ENCODE measurements at regions not wholly inside any gene's neighbourhood (a gene's known extent, or its start where the extent isn't known, plus 50 kb on each side); places are given as distances from the start of the nearest gene placed in this dataset.

DNA sequence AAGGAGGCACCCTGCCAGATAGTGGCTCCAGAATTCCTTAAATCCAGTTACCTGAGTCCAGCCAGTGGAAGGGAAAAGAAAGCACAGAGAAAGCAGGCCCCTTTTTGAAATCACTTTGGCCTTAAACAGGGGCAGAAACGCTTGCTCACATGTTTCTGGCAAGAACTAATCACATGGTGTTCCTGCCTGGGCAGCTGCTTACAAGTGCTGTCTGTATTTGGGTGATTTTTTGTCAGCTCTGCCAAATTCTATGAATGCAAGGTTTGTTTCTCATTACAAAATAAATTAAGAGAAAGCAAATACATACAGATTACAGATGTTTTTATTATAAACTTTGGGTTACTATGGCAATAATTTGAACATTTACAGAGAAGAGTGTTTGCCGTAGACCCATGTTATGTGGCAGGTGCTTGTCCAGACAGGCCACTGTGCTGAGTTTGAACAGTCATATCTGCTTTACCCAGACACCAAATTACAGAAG lies 1237.8 kb downstream of the SLITRK5 start:
- no peak for DNase-seq

DNA sequence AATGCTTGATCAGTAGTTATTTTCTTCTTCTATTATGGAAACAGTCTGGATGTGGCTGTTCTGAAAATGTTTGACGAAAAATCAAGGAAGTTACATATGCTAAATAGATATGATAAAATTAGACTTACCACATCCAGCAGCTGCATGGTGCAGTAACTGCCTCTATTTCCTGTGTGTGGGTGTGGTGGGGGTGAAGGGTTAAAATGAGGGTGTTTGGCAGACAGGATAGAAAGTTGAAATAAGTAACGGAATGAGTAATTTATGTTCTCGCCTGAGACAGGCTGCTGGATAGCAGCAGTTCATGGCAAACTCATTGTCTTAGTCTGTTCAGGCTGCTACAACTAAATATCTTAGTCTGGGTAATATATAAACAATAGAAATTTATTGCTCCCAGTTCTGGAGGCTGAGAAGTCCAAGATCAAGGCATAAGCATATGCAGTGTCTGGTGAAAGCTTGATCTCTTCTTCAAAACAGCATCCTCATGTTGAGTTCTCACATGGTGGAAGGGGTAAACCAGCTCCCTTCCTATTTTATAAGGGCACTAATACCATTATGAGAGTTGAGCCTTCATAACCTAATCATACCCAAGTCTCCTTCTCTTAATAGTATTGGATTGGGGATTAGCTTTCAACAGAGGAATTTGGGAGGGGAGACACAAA lies 1248.9 kb downstream of the SLITRK5 start:
- DNase-seq, result no peak

DNA sequence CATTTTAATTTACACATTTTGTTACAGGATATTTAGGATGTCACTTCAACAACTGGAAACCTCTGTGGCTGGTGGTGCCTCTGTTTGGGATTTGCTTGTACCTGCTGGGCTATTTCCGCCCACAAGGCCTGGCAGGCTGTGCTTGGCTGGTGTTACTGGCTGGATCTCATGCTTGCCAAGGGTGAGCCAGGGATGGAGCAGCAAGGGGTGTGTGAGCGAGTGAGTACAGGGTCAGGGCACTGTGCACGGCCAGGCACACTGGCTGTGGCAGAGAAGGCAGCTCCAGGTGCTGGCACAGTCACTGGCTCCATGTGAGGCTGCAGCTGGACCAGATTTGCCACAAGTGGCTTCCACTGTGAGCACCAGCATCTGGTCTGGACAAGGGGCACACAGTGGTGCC lies 1254.8 kb downstream of the SLITRK5 start:
- no peak for DNase-seq

DNA sequence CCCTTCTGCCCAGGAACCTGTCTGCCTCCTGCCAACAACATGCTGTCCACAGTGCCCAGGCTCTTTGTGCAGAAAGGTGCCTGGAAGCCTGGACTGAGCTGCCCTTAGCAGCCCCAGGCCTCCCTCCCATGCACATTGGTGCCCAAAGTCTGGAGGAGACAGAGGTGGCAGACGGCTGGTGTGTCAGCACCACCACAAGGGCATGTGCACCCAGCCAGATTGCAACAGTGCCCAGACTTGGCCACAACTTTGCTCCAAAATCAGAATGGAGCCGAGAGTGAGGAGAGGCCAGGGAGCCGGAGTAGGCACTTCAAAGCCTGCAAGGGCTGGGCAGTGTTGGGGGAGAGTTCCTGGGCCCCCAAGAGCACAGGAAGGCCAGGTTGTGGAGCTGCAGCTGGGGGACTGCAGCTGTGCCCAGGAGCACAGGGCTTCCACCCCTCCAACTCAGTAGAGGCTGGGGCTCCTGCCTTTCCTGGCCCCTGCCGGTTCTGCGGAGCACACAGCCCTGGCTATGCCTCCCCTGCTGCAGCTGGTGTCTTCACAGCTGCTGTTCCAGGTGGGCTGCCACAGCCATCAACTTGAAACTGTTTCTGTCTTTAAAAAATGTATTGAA lies 1255.8 kb downstream of the SLITRK5 start:
- DNase-seq, result no peak

DNA sequence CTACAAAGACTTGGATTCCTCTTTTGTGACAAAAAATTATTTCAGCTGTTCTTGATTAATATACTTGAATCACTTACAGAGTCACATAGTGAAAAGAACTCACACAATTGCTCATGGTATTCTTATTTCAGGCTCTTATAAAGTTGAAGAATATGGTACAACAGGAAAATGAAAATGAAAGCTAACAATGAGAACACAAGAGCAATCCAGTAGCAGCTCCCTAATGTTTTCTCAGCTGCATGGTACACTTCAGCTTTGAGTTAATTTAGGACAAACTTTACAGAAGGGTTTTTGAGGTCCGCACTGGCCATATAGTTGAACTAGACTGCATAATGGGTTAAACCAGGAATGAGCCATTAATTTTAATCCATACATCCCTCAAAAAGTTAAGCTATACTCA lies 1261.8 kb downstream of the SLITRK5 start:
- no peak for DNase-seq

DNA sequence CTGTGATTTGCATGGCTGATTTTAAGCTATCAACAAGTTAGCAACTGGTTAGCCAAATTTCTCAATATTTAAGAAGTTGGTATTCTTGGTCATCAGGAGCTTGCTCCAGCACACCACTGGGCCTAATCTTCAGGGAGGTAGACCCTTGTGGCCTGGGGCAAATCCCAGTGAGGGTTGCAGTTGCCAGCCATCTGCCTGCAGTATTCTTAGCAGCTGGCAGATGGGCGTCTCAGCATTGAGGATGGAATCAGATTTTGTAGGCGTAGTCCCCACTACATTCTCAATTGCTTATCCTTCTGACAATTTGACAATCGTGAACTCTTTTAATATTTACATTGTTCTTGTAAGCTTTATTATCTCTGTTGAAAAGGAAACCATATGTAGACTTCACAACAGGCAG lies 1266.2 kb downstream of the SLITRK5 start:
- no peak for DNase-seq

DNA sequence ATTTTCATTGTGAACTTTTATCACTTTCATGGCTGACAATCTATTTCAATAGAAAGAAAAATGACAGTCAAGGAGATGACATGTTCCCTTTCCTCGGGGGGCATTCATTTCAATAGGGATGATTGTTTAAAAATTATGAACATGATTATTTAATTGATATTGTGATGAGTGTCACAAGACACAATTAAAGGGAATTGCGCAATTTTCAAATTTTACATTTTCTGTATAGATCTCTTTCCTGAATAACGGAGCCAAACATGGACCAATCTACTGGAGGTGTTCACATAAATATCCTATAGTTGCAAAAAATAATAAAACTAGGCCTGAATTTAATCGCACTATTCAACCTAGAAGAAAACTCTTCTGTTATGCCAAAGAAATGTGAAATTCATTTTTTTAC lies 1274.6 kb downstream of the SLITRK5 start:
- DNase-seq, result no peak

DNA sequence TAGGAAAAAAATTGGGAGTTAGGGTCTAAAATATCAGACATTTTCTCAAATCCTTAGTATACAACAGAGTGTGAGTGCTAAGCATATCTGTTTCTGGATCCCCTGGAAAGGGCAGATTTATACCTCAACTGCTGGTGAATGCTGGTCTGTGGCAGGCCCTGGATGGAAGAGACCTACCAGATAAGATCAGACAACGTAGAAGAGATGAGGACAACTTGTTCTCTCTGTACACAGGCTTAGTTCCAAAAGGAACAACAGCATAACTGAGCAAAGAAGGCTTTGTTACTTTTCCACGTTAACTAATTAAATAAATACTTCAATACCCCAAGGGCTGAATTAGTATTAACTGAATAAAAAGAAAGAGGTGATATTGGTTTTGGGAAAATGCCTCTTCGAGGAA lies 1277.3 kb downstream of the SLITRK5 start:
- no peak for DNase-seq

DNA sequence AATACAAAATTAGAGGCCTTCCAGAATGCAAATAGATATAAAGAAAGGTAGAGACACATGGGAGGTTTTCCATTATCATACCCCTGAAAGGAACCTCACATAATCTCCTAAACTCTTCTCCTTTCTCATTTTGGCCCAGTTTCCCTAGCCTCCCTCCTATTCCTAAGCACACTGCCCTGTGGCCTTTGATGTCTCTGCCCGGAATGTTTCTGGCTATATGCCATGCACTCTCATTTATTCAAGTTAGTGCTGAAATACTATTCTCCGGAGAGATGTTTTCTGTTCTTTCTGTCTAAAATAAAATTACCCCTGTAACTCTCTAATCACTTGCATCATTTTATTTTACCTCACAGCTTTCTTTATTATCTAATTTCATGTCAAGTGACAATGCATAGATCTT lies 1287.7 kb downstream of the SLITRK5 start:
- DNase-seq, result no peak

DNA sequence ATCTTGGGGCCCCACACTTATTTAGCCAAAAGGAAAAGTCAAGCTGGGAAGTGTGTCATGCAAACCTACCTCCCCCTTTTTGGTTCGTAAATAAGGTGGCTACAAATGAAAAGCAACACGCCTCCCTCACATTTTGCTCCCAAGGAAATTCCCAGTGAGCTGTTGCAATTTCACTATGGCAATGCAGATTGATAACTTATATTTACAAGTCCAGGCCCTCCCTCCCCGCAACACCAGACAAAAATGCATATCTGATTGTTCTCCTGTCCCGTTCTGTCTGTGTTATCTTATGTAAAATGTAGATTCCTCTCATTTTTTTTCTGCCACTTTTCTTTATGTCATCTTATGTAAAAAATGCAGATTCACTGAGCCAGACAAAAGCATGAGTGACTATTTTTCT lies 1305.3 kb downstream of the SLITRK5 start:
- no peak for DNase-seq

DNA sequence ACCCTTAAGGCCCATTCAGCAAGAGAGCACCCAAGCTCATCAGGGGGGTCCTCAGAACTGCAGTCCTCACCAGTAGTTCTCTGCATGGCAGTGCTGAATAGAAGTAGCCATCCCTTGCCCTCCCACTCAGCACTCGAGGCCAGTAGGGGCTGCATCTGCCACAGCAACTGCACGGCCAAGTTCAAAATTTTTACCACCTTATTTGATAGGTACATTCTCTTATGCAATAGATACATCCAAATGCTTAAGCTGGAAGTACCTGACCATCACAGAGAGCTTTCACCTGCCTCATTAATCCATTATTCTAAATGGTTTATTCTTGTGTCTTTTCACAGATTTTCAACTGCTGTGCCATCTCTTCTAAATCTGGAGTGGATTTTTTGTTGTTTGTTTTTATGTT lies 1307.4 kb downstream of the SLITRK5 start:
- no peak for DNase-seq

DNA sequence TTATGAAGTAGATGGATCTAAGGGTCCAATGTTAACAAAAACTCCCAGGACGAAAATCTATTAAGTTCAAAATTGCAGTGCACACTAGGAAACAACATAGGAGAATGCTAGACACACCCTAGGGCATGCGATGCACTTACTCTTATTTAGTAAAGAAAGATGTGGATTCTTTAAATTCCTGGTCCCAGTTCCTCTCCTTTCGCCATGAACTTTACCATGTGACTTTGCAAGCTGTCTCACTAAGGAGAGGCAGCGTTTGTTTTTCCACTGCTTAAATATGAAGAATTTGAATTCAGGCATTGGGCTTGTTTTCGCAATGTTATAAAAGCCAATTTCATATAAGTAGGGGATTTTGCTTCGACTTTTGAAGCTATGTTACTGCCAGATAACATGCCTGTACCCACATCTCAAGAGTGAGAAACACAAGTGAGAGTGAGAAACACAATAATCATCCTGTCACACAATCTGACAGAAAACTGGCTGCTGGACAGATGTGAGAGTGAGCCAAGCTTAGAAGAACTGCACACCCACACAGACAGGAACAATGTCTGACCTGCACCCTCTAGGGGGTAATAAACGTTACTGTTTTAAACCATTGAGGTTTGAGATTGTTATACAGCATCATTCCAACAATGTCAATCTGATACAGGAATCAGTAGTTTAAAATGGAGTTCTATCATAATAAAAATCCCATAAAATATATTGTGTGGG lies 1308.4 kb downstream of the SLITRK5 start:
- no peak for DNase-seq

DNA sequence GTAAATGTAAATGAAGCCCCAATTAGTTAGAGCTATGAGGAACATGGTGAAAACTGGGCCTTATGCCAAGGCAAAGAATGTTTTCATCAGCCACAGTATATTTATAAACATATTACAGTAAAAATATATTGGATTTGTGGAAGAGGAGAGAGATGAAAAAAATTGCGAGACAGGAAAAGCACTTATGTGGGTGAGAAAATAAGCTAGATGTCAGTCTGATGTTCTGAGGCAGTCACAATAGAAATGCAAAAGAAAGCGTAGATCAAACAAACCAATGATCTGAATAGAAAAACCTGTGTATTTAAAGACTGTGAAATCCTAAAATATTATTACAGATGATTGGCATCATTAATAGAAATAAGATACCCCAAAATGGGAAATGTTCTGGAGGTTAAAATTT lies 1332.5 kb downstream of the SLITRK5 start:
- no peak for DNase-seq

DNA sequence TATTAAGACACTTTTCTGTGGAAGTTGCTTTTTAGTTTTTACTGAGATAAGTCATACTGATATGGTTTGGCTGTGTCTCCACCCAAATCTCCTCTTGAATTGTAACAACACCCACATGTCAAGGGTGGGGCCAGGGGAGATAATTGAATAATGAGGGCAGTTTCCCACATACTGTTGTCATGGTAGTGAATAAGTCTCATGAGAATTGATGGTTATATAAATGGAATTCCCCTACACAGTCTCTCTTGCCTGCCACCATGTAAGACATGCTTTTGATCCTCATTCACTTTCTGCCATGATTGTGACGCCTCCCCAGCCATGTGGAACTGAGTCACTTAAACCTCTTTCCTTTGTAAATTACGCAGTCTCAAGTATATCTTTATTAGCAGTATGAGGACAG lies 1340.4 kb downstream of the SLITRK5 start:
- no peak for DNase-seq

DNA sequence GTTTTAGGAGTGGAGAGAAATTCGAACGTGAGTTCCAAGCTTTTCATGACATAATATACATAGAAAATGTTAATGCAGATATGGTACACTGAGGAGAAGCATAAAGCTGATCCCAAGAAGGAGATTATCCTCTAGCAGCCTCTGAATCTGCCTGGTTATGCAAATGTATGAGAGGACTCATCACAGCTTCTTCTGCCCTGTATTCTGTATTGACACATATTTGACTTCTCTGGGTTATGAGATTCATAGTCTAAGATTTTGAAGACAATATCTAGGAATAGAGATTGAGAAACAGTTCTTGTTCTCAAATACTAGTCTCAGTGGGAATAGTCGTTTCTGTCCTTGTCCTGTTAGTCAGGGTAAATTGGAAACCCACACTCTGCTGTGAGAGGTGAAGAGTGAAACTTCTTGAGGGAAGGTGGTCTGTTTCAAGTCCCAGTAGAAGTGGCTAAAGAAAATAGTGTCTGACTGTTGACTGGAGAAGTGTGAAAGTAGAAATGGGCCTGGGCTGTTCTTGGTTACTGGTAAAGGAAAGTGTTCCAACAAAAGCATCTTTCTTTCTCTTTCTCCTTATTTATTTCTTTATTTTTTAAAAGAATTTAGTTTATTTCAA lies 1356.6 kb downstream of the SLITRK5 start:
- DNase-seq, result no peak

DNA sequence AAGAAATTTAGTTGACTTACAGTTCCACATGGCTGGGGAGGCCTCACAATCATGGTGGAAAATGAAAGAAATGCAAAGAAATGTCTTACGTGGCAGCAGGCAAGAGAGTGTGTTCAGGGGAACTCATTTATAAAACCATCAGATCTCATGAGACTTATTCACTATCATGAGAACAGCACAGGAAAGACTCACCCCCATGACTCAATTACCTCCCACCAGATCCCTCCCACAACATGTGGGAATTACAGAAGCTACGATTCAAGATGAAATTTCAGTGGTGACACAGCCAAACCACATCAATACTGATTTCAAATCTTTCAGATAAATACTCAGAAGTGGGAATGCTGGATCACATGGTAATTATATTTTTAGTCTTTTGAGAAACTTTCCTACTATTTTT lies 1357.9 kb downstream of the SLITRK5 start:
- DNase-seq, result no peak

DNA sequence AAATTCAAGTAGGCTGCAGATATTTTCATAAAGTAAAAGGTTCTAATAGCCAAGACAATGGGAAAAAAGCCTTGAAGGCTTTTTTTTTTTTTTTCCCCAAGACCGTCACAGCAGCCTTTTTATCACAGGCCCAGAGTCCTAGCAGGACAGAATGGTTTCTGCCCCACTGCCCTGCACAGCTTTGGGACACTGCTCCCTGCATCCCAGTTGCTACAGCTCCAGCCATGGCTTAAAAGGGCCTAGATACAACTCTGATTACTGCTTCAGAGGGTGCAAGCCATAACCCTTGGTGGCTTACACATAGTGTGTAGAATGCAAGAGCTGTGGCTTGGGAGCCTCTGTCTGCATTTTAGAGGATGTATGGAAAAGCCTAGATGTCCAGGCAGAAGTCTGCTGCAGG lies 1362.8 kb downstream of the SLITRK5 start:
- DNase-seq, result no peak

DNA sequence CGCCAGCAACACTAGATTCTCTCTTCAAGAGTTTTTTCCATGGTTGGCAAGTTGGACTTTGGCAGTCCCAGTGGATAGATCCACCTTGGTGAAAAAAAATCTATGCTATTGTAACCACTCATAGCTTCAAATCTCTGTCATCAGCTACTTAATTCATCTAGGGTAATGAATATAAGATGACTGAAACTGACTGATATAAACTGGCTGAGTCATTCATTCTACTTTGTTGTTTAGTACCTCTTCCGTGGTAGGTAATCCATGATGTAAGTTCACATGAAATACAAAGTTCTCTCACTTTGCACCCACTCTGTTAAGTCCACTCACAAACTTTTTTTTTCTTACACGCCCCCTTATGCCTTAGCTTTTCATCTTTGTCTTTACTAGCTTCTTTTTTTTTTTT lies 1381.5 kb downstream of the SLITRK5 start:
- no peak for DNase-seq

DNA sequence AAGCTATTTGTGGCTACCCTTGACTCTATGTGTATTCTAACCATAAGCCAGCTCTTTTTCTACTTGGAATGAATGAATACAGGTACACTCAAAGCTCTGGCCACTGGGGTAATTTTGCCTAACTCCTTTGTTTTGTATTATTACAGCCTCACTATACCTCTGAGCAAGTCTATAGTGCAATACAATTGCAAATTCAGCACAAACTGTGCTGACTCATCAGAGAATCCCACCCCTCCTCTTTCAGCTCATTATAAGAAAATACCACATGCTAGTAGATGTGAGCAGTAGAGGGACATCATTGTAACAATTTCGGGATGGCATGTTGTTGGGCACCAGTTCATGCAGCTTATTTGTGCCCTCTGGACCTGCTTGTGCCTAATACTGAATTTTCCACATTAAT lies 1382.2 kb downstream of the SLITRK5 start:
- DNase-seq, result no peak

DNA sequence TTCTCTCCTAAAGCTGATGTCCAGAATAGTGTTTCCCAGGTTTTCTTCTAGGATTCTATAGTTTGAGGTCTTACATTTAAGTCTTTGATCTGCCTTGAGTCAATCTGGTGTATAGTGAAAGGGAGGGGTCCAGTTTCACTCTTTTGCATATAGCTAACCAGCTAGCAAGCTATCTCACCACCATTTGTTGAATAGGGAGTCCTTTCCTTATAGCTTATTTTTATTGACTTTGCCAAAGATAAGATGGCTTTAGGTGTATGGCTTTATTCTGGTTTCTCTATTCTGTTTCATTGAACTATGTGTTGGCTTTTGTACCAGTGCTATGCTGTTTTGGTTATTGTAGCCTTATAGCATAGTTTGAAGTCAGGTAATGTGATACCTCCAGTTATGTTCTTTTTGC lies 1386.1 kb downstream of the SLITRK5 start:
- no peak for DNase-seq

DNA sequence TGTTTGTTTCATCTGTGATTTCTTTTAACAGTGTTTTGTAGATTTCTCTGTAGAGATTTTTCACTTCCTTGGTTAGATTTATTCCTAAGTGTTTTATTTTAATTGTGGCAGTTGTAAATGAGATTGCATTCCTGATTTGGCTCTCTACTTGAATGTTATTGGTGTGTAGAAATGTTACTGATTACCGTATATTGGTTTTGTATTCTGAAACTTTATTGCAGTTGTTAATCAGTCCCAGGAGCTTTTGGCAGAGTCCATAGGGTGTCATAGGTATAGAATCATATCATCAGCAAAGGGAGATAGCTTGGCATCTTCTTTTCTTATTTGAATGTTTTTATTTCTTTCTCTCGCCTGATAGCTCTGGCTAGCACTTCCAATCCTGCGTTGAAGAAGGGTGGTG lies 1386.7 kb downstream of the SLITRK5 start:
- DNase-seq, result no peak

DNA sequence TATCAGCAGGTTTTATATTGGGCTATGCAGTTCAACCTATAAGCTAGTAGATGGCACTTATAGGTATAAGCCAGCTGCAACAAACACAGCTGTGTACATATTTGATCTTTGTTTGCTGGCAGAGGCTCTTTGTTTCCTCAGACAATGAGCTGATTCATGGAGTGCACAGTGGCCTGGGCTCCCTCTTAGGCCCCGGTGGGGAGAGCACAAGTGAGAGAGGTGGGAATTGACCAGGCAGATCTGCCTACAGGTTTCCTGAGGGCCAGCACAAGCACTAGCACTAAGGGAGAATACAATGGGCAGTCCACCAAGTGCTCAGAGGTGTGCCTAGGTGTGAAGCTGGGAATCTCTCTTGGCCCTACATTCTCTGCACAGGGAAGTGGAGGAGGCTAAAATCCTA lies 1390.7 kb downstream of the SLITRK5 start:
- DNase-seq, result no peak

DNA sequence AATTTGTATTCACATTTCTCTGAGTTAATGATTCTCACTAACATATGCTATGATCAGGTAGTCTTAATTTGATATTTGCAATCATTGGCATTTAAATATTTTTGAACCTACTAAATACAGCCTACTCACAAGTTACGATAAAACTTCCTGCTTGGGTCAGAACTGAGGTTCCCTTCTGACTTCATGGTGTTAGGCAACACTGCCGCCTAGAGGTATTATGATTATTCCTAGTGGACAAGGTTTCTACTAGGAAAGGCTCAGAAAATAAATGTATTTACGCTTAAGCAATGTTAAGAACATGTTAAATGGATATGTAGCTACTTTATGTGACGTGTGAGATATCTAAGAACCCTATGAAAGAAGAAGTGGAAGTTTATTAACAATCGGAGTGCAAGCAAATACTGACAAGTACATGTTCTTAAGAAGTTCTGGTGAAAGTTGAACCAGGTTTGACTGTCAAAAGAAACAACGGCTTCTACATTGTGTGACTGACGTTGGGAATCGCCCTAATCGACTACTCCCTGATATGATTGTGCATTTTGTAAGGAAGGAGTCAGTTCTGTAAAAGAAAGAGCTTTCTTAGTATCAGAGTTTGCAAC lies 1395.8 kb downstream of the SLITRK5 start:
- no peak for DNase-seq

DNA sequence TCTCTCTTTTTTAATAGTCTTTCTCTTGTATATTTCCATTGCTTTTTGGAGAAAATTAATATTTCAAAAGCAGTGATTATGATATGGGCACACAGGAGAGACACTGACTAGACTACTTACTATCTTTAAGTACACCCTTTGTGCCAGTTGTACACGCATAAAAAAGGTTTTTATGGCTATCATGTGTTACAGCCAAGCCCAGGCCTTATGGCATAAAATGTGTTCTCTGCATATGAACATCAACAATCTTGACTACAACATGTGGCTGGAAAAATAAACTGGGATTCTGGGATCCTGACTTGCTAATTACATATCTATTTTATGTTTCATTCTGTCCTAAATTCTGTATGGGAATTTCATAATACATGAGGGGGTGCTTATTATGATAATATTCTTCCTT lies 1401.8 kb downstream of the SLITRK5 start:
- no peak for DNase-seq

Measured in CD4-positive, alpha-beta T cell treated with Interleukin-6 for 4 hours (primary cell).